Spleen (tissue), 11 donors: ENCODE measurements at regions not wholly inside any gene's neighbourhood (a gene's known extent, or its start where the extent isn't known, plus 50 kb on each side); places are given as distances from the start of the nearest gene placed in this dataset.

Experiments
- DNase-seq: peaks from one replicate; pipeline ENCODE4 v3.0.0-alpha.2; 2020
- H3K27ac ChIP-seq, 8 donors: fragments of 200-600 bp; sonication (generic) in 7 of 8; 1 replicate in 4 of 8; 2 replicates in 4 of 8; pipeline versions ENCODE4 v1.5.0 to v1.8.0; 2016 to 2021; ENCODE audit warnings: inconsistent platforms in 4 of 8, mild to moderate bottlenecking in 4 of 8, moderate library complexity in 1 of 8
- H3K27me3 ChIP-seq, 7 donors: fragments of 200-600 bp; sonication (generic) in 6 of 7; replicated peaks in 1 of 7; 1 replicate in 4 of 7; 2 replicates in 3 of 7; pipeline versions ENCODE4 v1.5.0 to v1.8.0; 2016 to 2021; ENCODE audit warnings: inconsistent platforms in 3 of 7, mild to moderate bottlenecking in 1 of 7
- H3K36me3 ChIP-seq, 6 donors: fragments of 200-600 bp; sonication (generic) in 5 of 6; 1 replicate in 4 of 6; 2 replicates in 2 of 6; pipeline versions ENCODE4 v1.5.0 to v1.8.0; 2016 to 2021; ENCODE audit warnings: inconsistent platforms in 2 of 6
- H3K4me1 ChIP-seq, 6 donors: fragments of 200-600 bp; sonication (generic) in 5 of 6; 1 replicate in 3 of 6; 2 replicates in 3 of 6; pipeline versions ENCODE4 v1.5.0 to v1.8.0; 2016 to 2021; ENCODE audit warnings: inconsistent platforms in 3 of 6
- H3K4me3 ChIP-seq, 8 donors: fragments of 200-600 bp; sonication (generic) in 7 of 8; 1 replicate in 4 of 8; 2 replicates in 4 of 8; pipeline versions ENCODE4 v1.5.0 to v1.8.0; 2016 to 2021; ENCODE audit warnings: inconsistent platforms in 4 of 8, mild to moderate bottlenecking in 4 of 8, moderate library complexity in 2 of 8
- H3K9me3 ChIP-seq, 8 donors: fragments of 200-600 bp; sonication (generic) in 7 of 8; 1 replicate in 4 of 8; 2 replicates in 4 of 8; pipeline versions ENCODE4 v1.5.0 to v1.8.0; 2016 to 2021; ENCODE audit warnings: inconsistent platforms in 4 of 8
- POLR2A ChIP-seq, 3 donors: fragments of 450-650 bp; IDR thresholded peaks; one replicate each; pipeline ENCODE4 v1.5.1; 2017; ENCODE audit warnings: antibody characterized with exemption in 3 of 3, mild to moderate bottlenecking in 1 of 3
- POLR2AphosphoS5 ChIP-seq, 3 donors: sonication (generic); formaldehyde crosslinking; IDR thresholded peaks; one replicate each; pipeline ENCODE4 v1.5.1; 2017; ENCODE audit warnings: antibody characterized with exemption in 3 of 3
- WGBS, 5 donors: extraction: QIAGEN DNeasy Blood & Tissue Kit in 3 of 5; methylation state at CpG; one replicate each; pipeline versions ENCODE4 v1.1.5 to v1.1.7; 2013 to 2018; 5-methylcytosine and 5-hydroxymethylcytosine counted together
- intact Hi-C: fragments of 100-400 bp; cut with DNase I; formaldehyde crosslinking; loops from one replicate; pipeline ENCODE4 v1.15.0; 2023; ENCODE audit warnings: low total_unique reads
- TF ChIP-seq, protein P1 (sequence below), 11 experiments: fragments of 200-600 bp in 7 of 11; fragments of 450-650 bp in 4 of 11; sonication (generic) in 4 of 11; IDR thresholded peaks in 8 of 11; conservative IDR thresholded peaks in 3 of 11; 1 replicate in 7 of 11; 2 replicates in 4 of 11; pipeline versions ENCODE4 v1.4.0 to v1.8.0; 2016 to 2021; ENCODE audit warnings: antibody characterized with exemption in 11 of 11, inconsistent platforms in 4 of 11, mild to moderate bottlenecking in 1 of 11
- donor health status: healthy with polysubstance abuse.
- donor health status: DM: no; HTN: no; CAD: no; lungs with moderate emphysema.
- donor health status: DM: no; HTN: no; CAD: no.
- donor health status: Bipolar disorder and iron deficiency.
- donor health status: healthy.
- donor health status: DM: no; HTN: no; CAD: no.
- donor health status: DM: yes; HTN: yes; CAD: no.

DNA sequence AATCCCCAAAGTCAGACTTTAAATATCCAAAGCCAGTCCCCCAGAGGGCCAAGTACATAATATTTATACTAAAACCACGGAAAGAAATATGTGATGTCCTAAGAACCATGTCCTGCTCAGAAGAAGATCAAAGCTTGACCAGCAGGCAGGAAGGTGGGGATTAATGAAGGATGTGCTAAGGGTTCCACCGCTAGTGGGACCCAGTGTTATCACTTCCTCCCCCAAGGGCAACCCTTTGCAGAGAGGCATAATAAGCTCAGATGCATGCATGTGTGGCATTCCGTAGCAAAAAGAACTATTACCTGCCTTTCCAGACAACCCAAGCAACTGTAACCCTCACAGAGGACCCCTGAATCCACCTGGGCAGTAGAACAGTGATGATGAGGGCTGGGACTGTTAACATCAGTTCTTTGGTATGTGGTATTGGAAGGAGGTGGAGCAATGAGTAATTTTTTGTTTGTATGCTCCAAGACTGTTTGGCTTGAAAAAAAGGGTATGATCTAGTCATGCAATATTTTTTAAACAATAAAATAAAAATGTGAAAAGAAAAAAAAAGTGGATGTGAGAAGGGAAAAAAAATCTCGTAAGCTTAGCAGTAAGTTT is 71.7 kb upstream of the ETV6 start:
- 76 to 80% (median 79%) methylated on average over 4 of the region's 4 CpGs for WGBS, 5 donors
- intact Hi-C loops = no loop called here

DNA sequence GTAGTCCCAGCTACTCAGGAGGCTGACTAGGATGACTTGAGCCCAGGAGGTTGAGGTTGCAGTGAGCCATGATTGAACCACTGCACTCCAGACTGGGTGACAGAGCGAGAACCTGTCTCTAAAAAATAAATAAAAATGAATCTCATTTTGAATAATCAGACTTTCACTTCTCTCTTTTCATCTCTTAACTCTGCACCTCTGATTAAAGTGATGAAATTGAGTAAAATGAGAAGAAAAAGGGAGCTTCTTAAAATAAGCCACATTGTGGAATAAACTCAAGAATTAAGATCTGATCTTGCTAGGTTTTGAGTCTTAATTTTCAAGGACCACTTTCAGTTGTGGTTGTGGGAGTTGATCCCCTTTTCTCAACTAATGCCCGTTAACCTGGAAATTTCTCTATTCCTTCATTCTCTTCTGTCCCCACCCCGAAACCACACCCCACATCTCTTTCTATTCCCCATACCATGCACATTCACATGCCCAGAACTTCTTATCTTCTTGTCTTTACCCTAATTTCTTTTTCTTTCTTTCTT is 70.9 kb upstream of the ETV6 start:
- H3K36me3 ChIP-seq = no peaks in the 10 kb centered on the region
- peaks cover 0 to 9% (median 2%) of the 10 kb centered on the region in 8 donors for H3K9me3 ChIP-seq
- intact Hi-C loops = no loop called here
- H3K4me1 ChIP-seq = peaks cover 0 to 36% (median 17%) of the 10 kb centered on the region in 6 donors
- no peaks in the 10 kb centered on the region for H3K27me3 ChIP-seq
- H3K27ac ChIP-seq = no peak overlapping the region
- DNase-seq = no peak
- WGBS, 5 donors = 49 to 75% (median 64%) methylated on average over 3 of the region's 3 CpGs
- no peak overlapping the region for H3K4me3 ChIP-seq
- no peak for TF ChIP-seq POLR2A (IDR thresholded peaks at IDR 0.05)
- TF ChIP-seq, protein P1, sequence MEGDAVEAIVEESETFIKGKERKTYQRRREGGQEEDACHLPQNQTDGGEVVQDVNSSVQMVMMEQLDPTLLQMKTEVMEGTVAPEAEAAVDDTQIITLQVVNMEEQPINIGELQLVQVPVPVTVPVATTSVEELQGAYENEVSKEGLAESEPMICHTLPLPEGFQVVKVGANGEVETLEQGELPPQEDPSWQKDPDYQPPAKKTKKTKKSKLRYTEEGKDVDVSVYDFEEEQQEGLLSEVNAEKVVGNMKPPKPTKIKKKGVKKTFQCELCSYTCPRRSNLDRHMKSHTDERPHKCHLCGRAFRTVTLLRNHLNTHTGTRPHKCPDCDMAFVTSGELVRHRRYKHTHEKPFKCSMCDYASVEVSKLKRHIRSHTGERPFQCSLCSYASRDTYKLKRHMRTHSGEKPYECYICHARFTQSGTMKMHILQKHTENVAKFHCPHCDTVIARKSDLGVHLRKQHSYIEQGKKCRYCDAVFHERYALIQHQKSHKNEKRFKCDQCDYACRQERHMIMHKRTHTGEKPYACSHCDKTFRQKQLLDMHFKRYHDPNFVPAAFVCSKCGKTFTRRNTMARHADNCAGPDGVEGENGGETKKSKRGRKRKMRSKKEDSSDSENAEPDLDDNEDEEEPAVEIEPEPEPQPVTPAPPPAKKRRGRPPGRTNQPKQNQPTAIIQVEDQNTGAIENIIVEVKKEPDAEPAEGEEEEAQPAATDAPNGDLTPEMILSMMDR (IDR thresholded peaks at IDR 0.05 in 8 of 11, conservative IDR thresholded peaks at IDR 0.05 in 3 of 11) = no peak
- TF ChIP-seq POLR2AphosphoS5 (IDR thresholded peaks at IDR 0.05) = no peak

More for the DNA sequence above, 71.7 kb upstream of the ETV6 start:
- Histone ChIP-seq H3K36me3 (no peaks in the 10 kb centered on the region), H3K27me3 (no peaks in the 10 kb centered on the region), H3K4me1 (peaks cover 0 to 36% (median 17%) of the 10 kb centered on the region in 6 donors), H3K4me3 (no peak overlapping the region), H3K9me3 (peaks cover 0 to 9% (median 2%) of the 10 kb centered on the region in 8 donors), H3K27ac (no peak overlapping the region)
- no peak for DNase-seq
- TF ChIP-seq POLR2AphosphoS5 (IDR thresholded peaks at IDR 0.05) = no peak
- TF ChIP-seq, protein P1 (IDR thresholded peaks at IDR 0.05 in 8 of 11, conservative IDR thresholded peaks at IDR 0.05 in 3 of 11) = no peak
- no peak for TF ChIP-seq POLR2A (IDR thresholded peaks at IDR 0.05)

GRCh38 chr12:11580125-11580751 is 69.2 kb upstream of the ETV6 start:
- no peak for DNase-seq
- 22 to 49% (median 41%) methylated on average over 2 of the region's 2 CpGs for WGBS, 5 donors
- intact Hi-C loops = loop anchor here (2.0 to 10.0 kb wide), 3 partner anchors 305 to 745 kb away; no protein-coding TSS in a partner anchor
- TF ChIP-seq POLR2A (IDR thresholded peaks at IDR 0.05) = no peak
- TF ChIP-seq, protein P1 (IDR thresholded peaks at IDR 0.05 in 8 of 11, conservative IDR thresholded peaks at IDR 0.05 in 3 of 11) = no peak
- TF ChIP-seq POLR2AphosphoS5 (IDR thresholded peaks at IDR 0.05) = no peak
- Histone ChIP-seq H3K4me3 (no peak overlapping the region), H3K27me3 (no peaks in the 10 kb centered on the region), H3K36me3 (no peaks in the 10 kb centered on the region), H3K9me3 (no peaks in the 10 kb centered on the region), H3K4me1 (peaks cover 0 to 46% (median 26%) of the 10 kb centered on the region in 6 donors), H3K27ac (peak overlapping the region in 4 of 8 donors; percentile 9 to 26 (median 12))

DNA sequence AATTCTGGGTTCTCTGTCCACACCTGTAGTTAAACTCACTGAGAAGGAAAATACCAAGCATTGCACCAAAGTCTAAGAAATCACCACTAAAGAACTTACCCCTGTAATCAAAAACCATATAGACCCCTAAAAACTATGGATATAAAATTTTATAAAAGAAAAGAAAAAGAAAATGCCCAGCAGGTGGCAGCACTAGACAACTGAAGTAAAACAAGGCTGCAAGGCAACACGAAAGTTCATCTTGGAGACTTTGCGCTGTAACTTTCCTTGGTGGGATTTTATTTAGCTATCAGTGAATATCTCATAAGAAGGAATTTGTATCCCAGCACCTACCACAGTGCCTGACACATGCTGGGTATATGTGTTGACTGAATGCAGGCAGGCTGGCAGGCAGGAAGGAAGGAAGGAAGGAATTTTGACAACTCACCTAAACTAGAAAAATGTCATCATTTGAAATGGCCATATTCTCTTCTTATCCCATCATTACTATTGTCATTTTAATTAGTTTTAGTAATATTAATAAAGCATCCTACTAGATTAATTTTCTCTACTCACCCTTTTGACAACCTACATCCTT is 68.2 kb upstream of the ETV6 start:
- no peaks in the 10 kb centered on the region for H3K9me3 ChIP-seq
- DNase-seq = no peak
- H3K4me3 ChIP-seq = no peak overlapping the region
- intact Hi-C loops = loop anchor here (2.0 to 10.0 kb wide), 3 partner anchors 304 to 744 kb away; no protein-coding TSS in a partner anchor
- H3K27me3 ChIP-seq = no peaks in the 10 kb centered on the region
- WGBS, 5 donors = 4 to 13% (median 9%) methylated on average over 2 of the region's 2 CpGs
- peaks cover 0 to 46% (median 26%) of the 10 kb centered on the region in 6 donors for H3K4me1 ChIP-seq
- H3K36me3 ChIP-seq = no peaks in the 10 kb centered on the region
- no peak overlapping the region for H3K27ac ChIP-seq
- TF ChIP-seq POLR2A (IDR thresholded peaks at IDR 0.05) (no peak), POLR2AphosphoS5 (IDR thresholded peaks at IDR 0.05) (no peak)
- TF ChIP-seq, protein P1 (IDR thresholded peaks at IDR 0.05 in 8 of 11, conservative IDR thresholded peaks at IDR 0.05 in 3 of 11) = peak; percentile 27 to 66 (median 52)
